ENCODE measurements at regions not wholly inside any gene's neighbourhood (a gene's known extent, or its start where the extent isn't known, plus 50 kb on each side); places are given as distances from the start of the nearest gene placed in this dataset.

- Mint-ChIP-seq H3K4me3 (no peak overlapping the region), H3K27ac (no peak overlapping the region), H3K36me3 (ENCODE audit: low read depth) (no peaks in the 10 kb centered on the region), H3K27me3 (ENCODE audit: insufficient read depth) (no peaks in the 10 kb centered on the region), H3K9me3 (peaks cover 20% of the 10 kb centered on the region), H3K4me1 (no peaks in the 10 kb centered on the region)
- no peak for DNase-seq
- Histone ChIP-seq H3K4me1 (ENCODE audit: control insufficient read depth, insufficient read depth, low read length) (no peaks in the 10 kb centered on the region), H3K4me3 (ENCODE audit: low read length) (no peak overlapping the region), H3K36me3 (ENCODE audit: control insufficient read depth, insufficient read depth, low read length) (no peaks in the 10 kb centered on the region), H3K9me3 (ENCODE audit: control insufficient read depth, low read length) (peaks cover 4% of the 10 kb centered on the region), H3K27ac (ENCODE audit: low read depth, low read length) (no peak overlapping the region), H3K27me3 (ENCODE audit: control insufficient read depth, insufficient read depth, low read length, poor library complexity, severe bottlenecking) (no peaks in the 10 kb centered on the region), H3K9ac (ENCODE audit: extremely low read depth, low read length, poor library complexity, severe bottlenecking) (no peak overlapping the region)
- no peak for TF ChIP-seq CTCF (conservative IDR thresholded peaks at IDR 0.05)
These were observed 525.4 kb downstream of the TFEC start for GRCh38 chr7:115505136-115505535.

- Histone ChIP-seq H3K27me3 (ENCODE audit: control insufficient read depth, insufficient read depth, low read length, poor library complexity, severe bottlenecking) (no peaks in the 10 kb centered on the region), H3K4me3 (ENCODE audit: low read length) (no peak overlapping the region), H3K4me1 (ENCODE audit: control insufficient read depth, insufficient read depth, low read length) (no peaks in the 10 kb centered on the region), H3K36me3 (ENCODE audit: control insufficient read depth, insufficient read depth, low read length) (no peaks in the 10 kb centered on the region), H3K9ac (ENCODE audit: extremely low read depth, low read length, poor library complexity, severe bottlenecking) (no peak overlapping the region), H3K27ac (ENCODE audit: low read depth, low read length) (no peak overlapping the region), H3K9me3 (ENCODE audit: control insufficient read depth, low read length) (peaks cover 4% of the 10 kb centered on the region)
- WGBS, 2 experiments (ENCODE audit: insufficient coverage in 1 of 2, insufficient read length in 1 of 2) = 91 to 100% methylated on average over 3 of the region's 3 CpGs
- H3K27ac Mint-ChIP-seq = no peak overlapping the region
- no peak for DNase-seq
- peaks cover 20% of the 10 kb centered on the region for H3K9me3 Mint-ChIP-seq
- no peaks in the 10 kb centered on the region for H3K27me3 Mint-ChIP-seq (ENCODE audit: insufficient read depth)
- no peak for TF ChIP-seq CTCF (conservative IDR thresholded peaks at IDR 0.05)
- no peaks in the 10 kb centered on the region for H3K4me1 Mint-ChIP-seq
- H3K36me3 Mint-ChIP-seq (ENCODE audit: low read depth) = no peaks in the 10 kb centered on the region
- H3K4me3 Mint-ChIP-seq = no peak overlapping the region
These were observed 530.6 kb downstream of the TFEC start for GRCh38 chr7:115499956-115500355.

GRCh38 chr7:115496006-115496405 is 534.6 kb downstream of the TFEC start:
- no peaks in the 10 kb centered on the region for H3K9me3 ChIP-seq (ENCODE audit: control insufficient read depth, low read length)
- no peak for TF ChIP-seq CTCF (conservative IDR thresholded peaks at IDR 0.05)
- no peak overlapping the region for H3K4me3 ChIP-seq (ENCODE audit: low read length)
- H3K36me3 Mint-ChIP-seq (ENCODE audit: low read depth) = no peaks in the 10 kb centered on the region
- H3K27me3 Mint-ChIP-seq (ENCODE audit: insufficient read depth) = no peaks in the 10 kb centered on the region
- no peak overlapping the region for H3K9ac ChIP-seq (ENCODE audit: extremely low read depth, low read length, poor library complexity, severe bottlenecking)
- no peaks in the 10 kb centered on the region for H3K9me3 Mint-ChIP-seq
- H3K27ac ChIP-seq (ENCODE audit: low read depth, low read length) = no peak overlapping the region
- no peak overlapping the region for H3K27ac Mint-ChIP-seq
- WGBS, 2 experiments (ENCODE audit: insufficient coverage in 1 of 2, insufficient read length in 1 of 2) = 92 to 95% methylated on average over 4 to 5 of the region's 5 CpGs
- DNase-seq = no peak
- peaks cover 4% of the 10 kb centered on the region for H3K4me1 Mint-ChIP-seq
- no peaks in the 10 kb centered on the region for H3K4me1 ChIP-seq (ENCODE audit: control insufficient read depth, insufficient read depth, low read length)
- H3K4me3 Mint-ChIP-seq = no peak overlapping the region
- no peaks in the 10 kb centered on the region for H3K36me3 ChIP-seq (ENCODE audit: control insufficient read depth, insufficient read depth, low read length)
- H3K27me3 ChIP-seq (ENCODE audit: control insufficient read depth, insufficient read depth, low read length, poor library complexity, severe bottlenecking) = no peaks in the 10 kb centered on the region

Measured in endodermal cell (in vitro differentiated cells).